Globus pallidus (tissue), 1 donor: ENCODE measurements at regions not wholly inside any gene's neighbourhood (a gene's known extent, or its start where the extent isn't known, plus 50 kb on each side); places are given as distances from the start of the nearest gene placed in this dataset.

Experiments
- DNase-seq: peaks from one replicate; pipeline ENCODE4 v3.0.0-alpha.2; 2015; ENCODE audit warnings: low spot score

DNA sequence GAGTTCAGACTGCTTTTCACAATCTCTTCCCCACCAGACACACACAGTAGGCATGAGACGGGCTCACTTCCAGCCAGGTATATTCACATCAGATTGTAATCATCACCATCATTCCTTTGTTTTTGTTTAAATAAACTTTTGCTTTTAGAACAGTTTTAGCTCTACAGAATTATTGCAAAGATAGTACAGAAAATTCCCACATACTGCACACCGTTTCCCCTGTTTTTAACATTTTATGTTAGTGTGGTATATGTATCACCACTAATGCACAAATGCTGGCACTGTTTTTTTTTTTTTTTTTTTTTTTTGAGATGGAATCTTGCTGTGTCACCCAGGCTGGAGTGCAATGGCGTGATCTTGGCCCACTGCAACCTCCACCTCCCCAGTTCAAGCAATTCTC, 83.3 kb upstream of the ANO1 start:
- DNase-seq = no peak

DNA sequence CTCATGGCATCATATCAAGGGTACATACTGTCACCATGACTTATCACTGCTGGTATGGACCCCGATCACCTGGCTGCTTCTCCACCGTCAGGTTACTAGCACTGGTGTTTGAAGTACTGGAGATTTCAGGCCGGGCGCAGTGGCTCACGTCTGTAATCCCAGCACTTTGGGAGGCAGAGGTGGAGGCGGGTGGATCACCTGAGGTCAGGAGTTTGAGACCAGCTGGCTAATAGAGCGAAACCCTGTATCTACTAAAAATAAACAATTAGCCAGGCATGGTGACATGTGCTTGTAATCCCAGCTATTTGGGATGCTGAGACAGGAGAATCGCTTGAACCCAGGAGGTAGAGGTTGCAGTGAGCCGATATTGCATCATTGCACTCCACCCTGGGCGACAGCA, 82.4 kb upstream of the ANO1 start:
- no peak for DNase-seq

DNA sequence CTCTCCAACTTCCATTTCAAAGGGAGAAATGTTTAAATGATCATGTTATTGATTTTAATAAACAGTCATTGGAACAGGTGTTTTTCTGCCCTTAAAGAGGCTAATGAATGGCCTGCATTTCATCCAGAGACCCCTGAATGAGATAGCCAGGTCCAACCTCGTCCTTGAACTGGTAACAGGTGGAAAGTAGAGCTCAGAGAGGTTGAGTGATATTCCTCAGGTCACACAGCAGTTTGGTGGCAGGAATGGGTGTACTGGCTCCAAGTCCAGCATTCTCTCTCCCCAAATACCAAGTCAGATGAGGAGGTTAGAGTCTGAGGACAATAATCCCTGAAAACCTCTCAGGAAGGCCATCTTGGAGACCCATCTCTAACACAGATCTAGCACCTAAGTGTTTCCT, 81.7 kb upstream of the ANO1 start:
- DNase-seq = no peak

DNA sequence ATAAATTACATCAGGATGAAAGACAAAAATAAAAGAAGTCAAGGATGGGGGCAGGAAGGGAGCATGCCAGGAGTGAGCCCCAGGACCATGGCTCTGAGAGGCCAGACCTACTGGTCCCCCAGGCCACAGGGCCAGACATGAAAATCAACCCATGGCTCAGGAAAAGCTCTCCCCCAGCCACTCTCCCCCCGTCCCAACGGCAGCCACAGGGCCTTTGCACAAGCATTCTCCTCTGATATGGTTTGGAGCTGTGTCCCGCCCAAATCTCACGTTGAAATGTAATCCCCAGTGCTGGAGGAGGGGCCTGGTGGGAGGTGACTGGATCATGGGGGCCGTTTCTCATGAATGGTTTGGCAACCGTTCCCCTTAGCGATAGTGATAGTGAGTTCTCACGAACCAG, 80.8 kb upstream of the ANO1 start:
- DNase-seq = no peak

DNA sequence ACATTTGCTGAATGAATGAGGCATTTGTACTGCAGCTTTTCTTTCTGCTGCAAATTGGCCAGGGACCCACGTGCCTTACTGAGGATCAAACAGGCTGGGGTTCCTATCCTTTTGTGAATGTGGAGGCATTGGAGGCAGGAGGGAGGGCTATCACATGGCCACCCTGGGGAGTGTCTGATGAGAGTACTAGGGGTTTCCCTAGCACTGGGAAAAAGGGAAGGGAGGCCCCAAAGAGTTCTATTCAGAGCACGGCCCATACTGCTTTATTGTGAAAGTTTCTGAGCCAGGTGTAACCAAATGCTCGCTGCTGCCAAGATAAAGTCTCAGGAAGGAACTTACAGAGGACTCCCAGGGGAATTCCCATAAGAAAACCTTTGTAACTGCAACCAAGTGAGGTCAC, 78.4 kb upstream of the ANO1 start:
- no peak for DNase-seq

DNA sequence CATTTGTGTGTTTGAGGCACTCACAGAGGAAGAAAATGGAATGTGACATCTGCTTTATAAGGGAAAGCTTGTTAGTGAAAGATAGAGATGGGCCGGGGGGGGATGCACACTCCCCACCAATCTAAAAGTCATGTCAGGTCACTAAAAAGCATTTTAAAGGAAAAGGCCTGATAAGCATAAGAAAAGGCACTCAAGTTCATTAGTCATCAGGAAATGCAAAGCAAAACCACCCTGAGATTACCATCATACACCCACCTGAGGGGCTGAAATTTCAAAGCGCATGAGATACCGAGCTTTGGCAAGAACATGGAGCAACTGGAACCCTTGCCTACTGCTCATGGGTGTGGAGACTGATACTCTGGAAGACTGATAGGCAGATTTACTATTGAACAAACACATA, 77.9 kb upstream of the ANO1 start:
- no peak for DNase-seq

DNA sequence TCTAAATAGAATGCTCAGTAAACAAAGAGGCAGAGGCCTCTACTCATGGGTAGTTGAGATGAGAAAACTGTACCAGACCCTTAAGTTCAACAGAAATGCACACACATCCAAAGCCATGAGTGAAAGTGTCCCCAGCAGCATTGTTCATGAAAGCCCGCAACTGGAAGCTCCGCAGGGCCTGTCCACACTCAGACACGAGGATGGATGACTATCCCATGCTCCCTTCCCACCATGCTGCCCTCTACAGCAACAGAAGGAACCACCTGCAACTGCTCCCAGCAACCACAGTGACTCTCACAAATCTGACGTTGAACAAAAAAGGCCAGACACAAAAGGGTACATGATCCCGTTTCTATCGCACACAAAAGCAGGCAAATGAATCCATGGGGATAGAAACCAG, 76.9 kb upstream of the ANO1 start:
- no peak for DNase-seq

DNA sequence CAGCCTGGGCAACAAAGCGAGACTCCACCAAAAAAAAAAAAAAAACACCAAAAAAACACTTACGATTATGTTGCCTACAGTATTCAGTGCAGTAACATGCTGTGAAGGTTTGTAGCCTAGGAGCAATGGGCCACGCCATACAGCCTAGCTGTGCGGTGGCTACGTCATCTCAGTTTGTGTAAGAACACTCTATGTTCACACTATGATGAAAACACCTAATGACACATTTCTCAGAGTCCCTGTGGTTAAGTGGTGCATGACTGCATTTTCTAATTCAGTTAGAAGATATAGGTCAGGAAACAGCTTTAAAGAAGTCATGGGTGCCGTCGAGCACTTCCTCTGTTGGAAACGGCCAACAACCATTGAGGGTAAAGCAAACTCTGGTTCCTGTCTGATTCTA, 75.7 kb upstream of the ANO1 start:
- DNase-seq = no peak

DNA sequence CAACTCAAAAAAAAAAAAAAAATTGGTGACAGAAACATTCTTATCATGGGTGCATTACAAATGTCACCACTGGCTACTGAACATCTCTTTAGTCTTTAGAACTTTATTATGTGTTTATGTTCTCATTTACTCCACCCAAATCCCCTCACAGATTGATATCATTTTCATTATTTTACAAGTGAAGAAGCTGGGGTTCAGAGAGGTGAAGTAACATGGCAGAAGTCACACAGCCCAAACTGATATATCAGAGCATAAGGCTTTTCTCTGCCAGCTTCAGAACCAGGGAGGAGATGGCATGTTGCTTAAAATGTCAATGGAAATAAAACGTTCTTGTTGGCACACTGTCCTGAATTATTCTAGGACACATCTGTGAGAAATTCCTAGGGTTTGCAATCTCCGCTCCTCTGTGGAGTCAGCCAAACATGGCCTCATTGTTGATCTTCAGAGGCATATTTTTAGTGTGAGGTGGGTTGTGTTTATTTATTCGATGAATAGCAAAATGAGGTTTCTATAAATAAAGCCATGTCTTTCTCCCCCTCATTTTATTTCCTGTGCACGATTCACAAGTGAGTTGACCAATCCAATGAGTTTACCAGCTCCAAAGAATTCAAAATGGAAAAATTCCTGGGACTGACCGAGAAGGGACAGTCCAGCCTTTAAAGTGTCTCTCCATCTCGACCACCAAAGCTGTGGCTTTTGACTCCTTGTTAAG, 72.9 kb upstream of the ANO1 start:
- no peak for DNase-seq

DNA sequence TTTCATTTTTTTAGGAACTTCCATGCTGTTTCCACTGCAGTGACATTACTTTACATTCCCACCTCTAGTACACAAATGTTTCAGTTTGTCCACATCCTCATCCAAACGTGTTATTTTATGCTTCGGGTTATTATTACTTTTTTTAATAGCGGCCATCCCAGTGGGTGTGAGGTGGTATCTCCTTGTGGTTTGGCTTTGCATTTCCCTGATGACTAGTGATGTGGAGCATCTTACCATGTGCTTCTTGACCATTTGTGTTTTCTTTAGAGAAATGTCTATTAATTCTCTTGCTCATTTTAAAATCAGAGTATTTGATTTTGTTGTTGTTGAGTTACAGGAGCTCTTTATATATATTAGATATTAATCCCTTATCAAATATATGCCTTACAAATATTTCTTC, 70.3 kb upstream of the ANO1 start:
- DNase-seq = no peak

DNA sequence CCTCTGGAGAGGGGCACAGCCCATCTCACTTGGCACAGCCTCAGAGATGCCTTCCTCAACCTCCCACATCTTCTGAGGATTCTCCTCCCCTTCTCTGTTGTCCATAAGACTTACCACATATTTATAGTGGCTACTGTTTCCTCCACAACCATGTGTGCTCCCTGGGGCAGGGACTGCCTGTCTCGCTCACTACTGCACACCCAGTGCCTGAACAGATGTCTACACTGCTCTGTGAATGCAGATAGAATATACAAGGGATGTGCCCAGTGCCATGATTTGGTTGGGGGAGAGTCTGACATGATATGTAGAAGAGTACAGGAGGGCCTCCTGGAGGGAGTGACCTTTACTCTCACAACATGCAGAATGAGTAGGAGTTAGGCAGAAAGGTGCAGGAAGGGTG, 67.3 kb upstream of the ANO1 start:
- no peak for DNase-seq

DNA sequence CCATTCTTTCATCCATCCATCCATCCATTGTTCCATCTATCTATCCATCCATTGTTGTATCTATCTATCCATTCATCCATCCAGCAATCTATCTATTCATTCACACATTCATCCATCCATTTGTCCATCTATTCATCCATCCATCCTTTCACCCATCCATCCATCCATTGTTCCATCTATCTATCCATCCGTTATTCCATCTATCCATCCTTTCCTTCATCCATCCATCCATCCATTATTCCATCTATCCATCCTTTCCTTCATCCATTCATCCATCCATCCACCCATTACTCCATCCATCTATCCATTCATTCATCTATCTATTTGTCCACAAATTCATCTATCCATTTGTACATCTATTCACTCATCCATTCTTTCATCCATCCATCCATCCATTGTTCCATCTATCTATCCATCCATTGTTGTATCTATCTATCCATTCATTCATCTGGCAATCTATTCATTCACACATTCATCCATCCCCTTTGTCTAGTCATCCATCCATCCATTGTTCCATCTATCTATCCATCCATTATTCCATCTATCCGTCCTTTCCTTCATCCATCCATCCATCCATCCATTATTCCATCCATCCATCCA, 65.9 kb upstream of the ANO1 start:
- DNase-seq = no peak

DNA sequence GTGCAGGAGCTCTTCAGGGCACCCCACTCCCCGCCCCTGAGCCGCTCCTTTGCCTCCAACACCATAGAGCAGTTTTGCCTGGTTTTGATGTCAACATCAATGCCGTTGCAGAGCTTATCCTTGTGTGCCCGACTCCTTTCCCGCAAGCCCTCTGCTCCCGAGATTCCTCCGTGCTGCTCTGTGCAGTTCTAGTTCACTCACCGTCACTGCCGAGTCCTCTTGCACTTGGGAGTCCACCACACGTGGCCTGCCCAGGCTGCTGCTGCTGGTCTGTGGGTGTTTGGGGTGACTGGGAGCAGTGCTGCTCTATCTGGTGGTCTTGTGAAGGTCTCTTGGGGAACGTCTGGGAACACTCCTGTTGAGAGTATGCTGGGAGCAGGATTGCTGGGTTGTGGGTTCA, 63.8 kb upstream of the ANO1 start:
- no peak for DNase-seq

DNA sequence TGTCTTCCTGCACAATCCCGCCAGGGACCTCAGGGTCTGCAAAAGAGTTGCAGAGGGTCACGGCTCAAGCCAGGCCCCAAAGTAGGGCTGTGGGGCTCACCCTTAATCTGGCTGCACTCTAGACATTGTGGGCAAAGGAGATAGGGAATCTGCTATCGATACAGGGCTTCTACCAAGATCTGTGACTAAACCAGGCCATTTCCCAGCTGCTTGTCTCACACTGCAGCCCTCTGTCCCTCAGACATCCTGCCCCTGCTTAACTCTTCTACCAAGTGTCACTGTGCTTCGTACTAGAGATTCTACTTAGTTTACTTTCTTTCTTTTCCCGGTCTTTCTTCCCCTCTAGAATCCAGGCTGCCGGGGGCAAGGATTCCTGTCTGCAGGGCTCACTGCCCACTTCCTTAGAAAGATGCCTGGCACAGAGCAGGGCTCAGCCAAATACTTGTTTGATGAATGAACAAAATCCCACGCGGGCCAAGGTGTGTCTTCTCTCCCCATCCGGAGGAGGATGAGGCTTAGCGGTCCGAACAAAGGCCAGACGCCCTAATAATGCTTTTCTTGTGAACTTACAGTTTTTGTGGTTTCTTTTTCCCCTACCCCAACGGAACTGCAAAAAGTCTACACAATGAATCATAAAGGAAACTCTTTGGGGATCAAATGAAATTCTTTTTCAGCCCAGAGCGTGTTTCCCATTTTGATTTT, 61.3 kb upstream of the ANO1 start:
- no peak for DNase-seq

DNA sequence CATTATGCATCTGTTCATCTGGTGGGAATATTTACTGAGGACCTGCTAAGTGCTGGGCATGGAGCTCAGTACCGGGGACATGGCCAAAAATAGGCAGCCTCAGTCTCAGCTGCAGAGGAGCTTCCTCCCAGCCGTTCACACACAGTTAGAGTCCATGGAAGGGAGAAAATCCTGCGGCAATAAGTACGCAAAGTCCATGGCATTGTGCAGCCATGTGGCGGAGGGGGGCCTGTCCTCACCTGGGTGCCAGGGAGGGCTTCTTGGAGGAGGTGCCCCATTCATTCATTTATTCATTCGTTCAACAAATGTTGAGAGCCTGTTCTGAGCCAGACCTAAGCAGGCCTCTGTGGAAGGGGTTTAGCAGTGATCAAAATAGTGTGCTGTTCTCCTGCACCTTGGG, 59.3 kb upstream of the ANO1 start:
- DNase-seq = no peak

DNA sequence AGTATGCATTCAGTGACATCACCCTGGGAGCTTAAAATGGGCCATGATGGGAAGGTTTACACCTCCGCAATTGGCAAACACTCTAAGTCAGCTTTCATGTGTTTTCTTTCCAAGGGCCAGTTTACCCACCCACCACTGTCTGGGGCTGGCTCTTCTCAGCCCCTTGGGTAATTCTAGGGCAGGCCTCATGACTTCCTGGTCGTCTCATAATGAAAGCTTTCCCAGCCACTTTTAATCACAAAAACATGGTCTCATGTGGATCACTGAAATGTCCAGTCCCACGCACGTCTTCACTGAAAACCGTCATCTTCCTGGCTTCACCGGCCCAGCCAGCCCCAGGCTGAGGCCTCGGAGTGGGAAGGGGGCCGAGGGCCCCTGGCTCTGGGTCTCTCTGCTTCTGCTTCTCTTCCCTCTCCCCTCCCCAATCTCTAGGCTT, 58.5 kb upstream of the ANO1 start:
- no peak for DNase-seq

DNA sequence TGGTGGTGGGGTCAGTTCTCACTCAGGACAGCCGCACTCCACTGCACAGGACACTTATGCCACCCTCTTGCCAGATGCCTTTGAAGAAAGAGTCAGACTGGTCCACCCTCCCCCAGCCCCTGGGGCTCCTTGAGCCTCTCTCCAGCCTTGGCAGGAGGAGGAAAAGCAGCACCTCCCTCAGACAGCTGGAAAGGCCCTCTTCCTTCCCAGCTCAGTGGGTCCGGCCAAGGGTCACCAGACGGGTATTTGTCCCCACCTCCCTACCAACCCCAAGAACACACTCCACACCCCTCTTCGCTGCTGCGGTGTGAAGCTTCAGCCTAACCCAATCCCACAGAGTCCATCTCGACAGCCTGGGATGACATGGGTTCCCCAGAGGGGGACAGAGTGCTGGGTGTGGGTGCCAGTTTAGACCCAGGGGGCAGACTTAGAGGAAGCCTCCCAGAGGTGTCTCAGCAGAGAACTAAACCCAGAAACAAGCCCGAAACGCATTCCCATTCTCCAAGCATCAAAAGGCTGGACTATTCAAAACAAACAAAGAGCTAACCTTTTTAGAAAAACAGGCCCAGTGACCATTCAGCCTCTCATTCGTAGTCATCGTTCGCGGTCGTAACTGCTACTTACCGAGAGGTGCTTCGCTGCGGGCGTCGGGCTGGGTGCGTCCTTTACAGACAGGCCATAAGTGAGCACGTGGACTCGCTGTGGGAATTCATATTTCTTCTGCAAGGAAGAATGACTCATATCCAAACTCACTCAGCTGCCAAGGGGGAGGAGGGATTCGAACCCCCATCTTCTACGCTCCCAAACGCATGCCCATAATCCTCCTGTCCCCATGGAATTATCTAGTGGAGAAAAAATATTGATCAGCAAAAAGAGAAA, 57.5 kb upstream of the ANO1 start:
- no peak for DNase-seq

DNA sequence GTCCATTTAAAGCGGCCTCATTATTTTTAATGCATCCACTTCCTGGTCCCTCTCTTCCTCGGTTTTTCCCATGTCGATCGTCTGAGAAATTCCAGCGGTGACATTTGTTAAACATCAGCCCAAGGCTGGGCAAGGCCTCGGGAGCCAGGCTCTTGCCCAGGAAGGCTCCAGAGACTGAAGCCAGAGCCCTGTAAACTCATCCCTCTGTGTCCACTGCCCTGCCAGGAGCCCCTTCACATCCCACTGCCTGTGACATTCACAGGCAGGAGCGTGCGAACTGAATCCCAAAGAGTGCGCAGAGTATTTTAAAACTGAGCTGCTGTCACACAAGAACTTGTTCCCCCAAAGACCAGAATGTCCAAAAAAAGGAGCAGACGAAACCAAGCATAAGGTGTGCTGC, 56.5 kb upstream of the ANO1 start:
- no peak for DNase-seq

DNA sequence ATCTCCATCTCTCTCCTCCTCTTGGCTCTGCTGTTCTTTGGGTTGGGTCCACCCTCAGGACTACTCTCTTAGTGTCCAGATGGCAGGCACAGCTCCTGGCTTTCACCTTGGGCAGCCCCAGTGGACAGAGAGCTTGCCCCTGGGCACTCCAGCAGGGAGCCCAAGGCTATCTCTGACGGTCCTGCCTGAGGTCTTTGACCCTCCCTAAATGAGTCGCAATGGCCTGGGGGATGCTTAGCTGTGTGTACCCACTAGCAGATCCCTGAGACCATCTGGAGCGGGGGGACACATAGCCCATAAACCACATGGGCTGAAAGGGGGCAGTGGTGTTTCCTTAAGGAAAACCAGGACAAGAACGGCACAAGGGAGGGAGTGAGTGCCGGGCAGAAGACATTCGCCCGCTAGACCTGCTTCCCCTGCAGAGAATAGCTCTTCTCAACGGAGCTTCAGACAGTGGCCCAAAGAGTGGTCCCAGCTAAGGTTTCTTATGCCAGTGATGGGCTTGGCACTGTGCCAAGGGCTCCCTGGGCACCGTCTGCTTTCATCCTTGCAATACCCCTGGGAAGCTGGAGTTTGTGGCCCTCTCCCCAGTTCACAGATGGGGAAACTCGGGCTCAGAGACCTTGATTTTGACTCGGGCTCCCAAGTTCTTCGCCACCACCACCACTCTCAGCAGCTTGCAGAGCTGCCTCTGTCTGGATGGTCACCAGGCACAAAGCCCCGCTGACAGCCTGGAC, 53.9 kb upstream of the ANO1 start:
- DNase-seq = no peak

DNA sequence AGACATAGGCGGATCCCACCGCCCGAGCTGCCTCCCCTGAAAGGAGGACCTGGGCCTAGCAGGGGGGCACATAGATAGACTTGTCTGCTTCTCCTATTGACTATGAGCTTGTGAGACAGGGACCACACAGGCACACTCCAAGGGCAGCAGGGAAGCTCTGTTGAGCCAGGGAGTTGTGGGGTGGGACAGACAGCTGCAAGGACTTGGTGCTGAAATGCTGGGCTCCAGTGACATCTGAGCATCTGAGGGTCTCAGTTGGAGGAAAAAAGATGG, 53.4 kb upstream of the ANO1 start:
- DNase-seq = no peak

DNA sequence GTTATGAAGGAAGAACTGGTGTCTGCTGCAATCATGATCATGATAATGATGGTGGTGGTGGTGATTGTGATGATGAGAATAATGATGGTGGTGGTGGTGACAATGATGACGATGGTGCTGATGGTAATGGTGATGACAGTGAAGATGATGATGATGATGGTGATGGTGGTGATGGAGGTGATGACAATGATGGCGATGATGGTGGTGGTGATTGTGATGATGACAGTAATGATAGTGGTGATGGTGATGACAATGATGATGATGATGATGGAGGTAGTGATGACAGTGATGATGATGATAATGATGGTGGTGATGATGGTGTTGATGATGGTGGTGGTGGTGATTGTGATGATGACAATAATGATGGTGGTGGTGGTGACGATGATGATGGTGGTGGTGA, 52.8 kb upstream of the ANO1 start:
- no peak for DNase-seq

DNA sequence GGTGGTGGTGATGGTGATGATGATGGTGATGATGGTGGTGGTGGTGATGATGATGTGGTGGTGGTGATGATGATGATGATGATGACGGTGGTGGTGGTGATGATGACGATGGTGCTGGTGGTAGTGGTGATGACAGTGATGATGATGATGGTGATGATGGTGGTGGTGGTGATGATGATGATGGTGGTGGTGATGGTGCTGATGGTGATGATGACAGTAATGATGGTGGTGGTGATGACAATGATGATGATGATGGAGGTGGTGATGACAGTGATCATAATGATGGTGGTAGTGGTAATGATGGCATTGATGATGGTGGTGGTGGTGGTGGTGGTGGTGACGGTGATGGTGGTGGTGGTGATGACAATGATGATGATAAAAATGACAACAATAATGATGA, 52.1 kb upstream of the ANO1 start:
- no peak for DNase-seq
